CD14-positive monocyte (primary cell): ENCODE measurements at regions not wholly inside any gene's neighbourhood (a gene's known extent, or its start where the extent isn't known, plus 50 kb on each side); places are given as distances from the start of the nearest gene placed in this dataset.

ENCODE experiments used
- DNase-seq, 3 donors: peaks; one replicate each; pipeline ENCODE4 v3.0.0-alpha.2; 2011 to 2022
- H2AFZ ChIP-seq: 2 replicates; pipeline ENCODE4 v1.6.0; 2012; ENCODE audit warnings: mild to moderate bottlenecking, low read depth, low read length, inconsistent platforms; ENCODE audit not compliant: insufficient read depth, poor library complexity, severe bottlenecking
- H3K27ac ChIP-seq, 2 donors: 1 replicate in 1 of 2; 2 replicates in 1 of 2; pipeline ENCODE4 v1.5.1; 2012 to 2013; ENCODE audit warnings: low read length in 2 of 2, control low read depth in 1 of 2, inconsistent platforms in 1 of 2, low read depth in 1 of 2, mild to moderate bottlenecking in 1 of 2
- H3K27me3 ChIP-seq, 2 donors: one replicate each; pipeline versions ENCODE4 v1.6.0 to v1.6.1; 2011 to 2013; ENCODE audit warnings: low read length in 2 of 2; ENCODE audit not compliant: control insufficient read depth in 2 of 2, insufficient read depth in 2 of 2
- H3K36me3 ChIP-seq, 2 donors: replicated peaks in 1 of 2; 1 replicate in 1 of 2; 2 replicates in 1 of 2; pipeline versions ENCODE4 v1.5.1 to v1.6.1; 2012 to 2013; ENCODE audit warnings: low read length in 2 of 2, control low read depth in 1 of 2, inconsistent platforms in 1 of 2, mild to moderate bottlenecking in 1 of 2; ENCODE audit not compliant: insufficient read depth in 2 of 2, control insufficient read depth in 1 of 2
- H3K4me1 ChIP-seq, 2 donors: 1 replicate in 1 of 2; 2 replicates in 1 of 2; pipeline versions ENCODE4 v1.5.1 to v1.6.1; 2012 to 2013; ENCODE audit warnings: low read length in 2 of 2, control low read depth in 1 of 2, inconsistent platforms in 1 of 2, mild to moderate bottlenecking in 1 of 2, moderate library complexity in 1 of 2; ENCODE audit not compliant: insufficient read depth in 2 of 2, control insufficient read depth in 1 of 2
- H3K4me2 ChIP-seq: replicated peaks from 2 replicates; pipeline ENCODE3; 2012; ENCODE audit warnings: low read length, moderate library complexity, mild to moderate bottlenecking; ENCODE audit not compliant: poor library complexity, severe bottlenecking; ENCODE audit errors: extremely low read depth
- H3K4me3 ChIP-seq, 3 experiments: fragments of 200-600 bp in 1 of 3; sonication (generic) in 1 of 3; replicated peaks in 1 of 3; 1 replicate in 2 of 3; 2 replicates in 1 of 3; pipeline ENCODE4 v1.5.1; 2011 to 2013; ENCODE audit warnings: low read length in 3 of 3, mild to moderate bottlenecking in 3 of 3, control low read depth in 2 of 3, low read depth in 2 of 3, inconsistent platforms in 1 of 3, moderate library complexity in 1 of 3
- H3K79me2 ChIP-seq: 2 replicates; pipeline ENCODE4 v1.6.0; 2012; ENCODE audit warnings: mild to moderate bottlenecking, control low read depth, inconsistent platforms, low read length, moderate library complexity; ENCODE audit not compliant: insufficient read depth
- H3K9ac ChIP-seq: 2 replicates; pipeline ENCODE4 v1.6.0; 2017; ENCODE audit warnings: low read length, mild to moderate bottlenecking; ENCODE audit not compliant: insufficient read depth, poor library complexity, severe bottlenecking
- H3K9me3 ChIP-seq, 2 donors: replicated peaks in 1 of 2; 1 replicate in 1 of 2; 2 replicates in 1 of 2; pipeline versions ENCODE4 v1.5.1 to v1.6.1; 2012 to 2013; ENCODE audit warnings: low read length in 2 of 2, control low read depth in 1 of 2; ENCODE audit not compliant: control insufficient read depth in 1 of 2, insufficient read depth in 1 of 2
- H4K20me1 ChIP-seq: 2 replicates; pipeline ENCODE4 v1.6.0; 2012; ENCODE audit warnings: mild to moderate bottlenecking, low read length, control low read depth, moderate library complexity; ENCODE audit not compliant: insufficient read depth
- H3K27ac Mint-ChIP-seq, 7 donors: one replicate each; pipeline ENCODE4 v1.8.0; 2020; ENCODE audit warnings: mild to moderate bottlenecking in 7 of 7, mixed read lengths in 7 of 7, moderate library complexity in 6 of 7, inconsistent platforms in 2 of 7
- H3K27me3 Mint-ChIP-seq, 3 donors: one replicate each; pipeline ENCODE4 v1.8.0; 2021 to 2022; ENCODE audit warnings: low read depth in 3 of 3, mild to moderate bottlenecking in 3 of 3, mixed read lengths in 3 of 3, moderate library complexity in 3 of 3, inconsistent platforms in 1 of 3
- H3K36me3 Mint-ChIP-seq, 2 donors: one replicate each; pipeline ENCODE4 v1.8.0; 2020; ENCODE audit warnings: mixed read lengths in 2 of 2, inconsistent platforms in 1 of 2, mild to moderate bottlenecking in 1 of 2
- H3K4me1 Mint-ChIP-seq: one replicate; pipeline ENCODE4 v1.8.0; 2020; ENCODE audit warnings: mild to moderate bottlenecking, mixed read lengths
- H3K4me3 Mint-ChIP-seq, 2 donors: one replicate each; pipeline ENCODE4 v1.8.0; 2020; ENCODE audit warnings: mild to moderate bottlenecking in 2 of 2, mixed read lengths in 2 of 2, moderate library complexity in 1 of 2
- H3K9me3 Mint-ChIP-seq, 7 donors: one replicate each; pipeline ENCODE4 v1.8.0; 2020 to 2022; ENCODE audit warnings: mixed read lengths in 7 of 7, mild to moderate bottlenecking in 6 of 7, moderate library complexity in 6 of 7, inconsistent platforms in 2 of 7
- CTCF ChIP-seq: fragments of 200-600 bp; IDR thresholded peaks from one replicate; pipeline ENCODE4 v1.8.0; 2022; ENCODE audit warnings: antibody characterized with exemption, mild to moderate bottlenecking
- WGBS: methylation state at CpG from one replicate; pipeline ENCODE4 v1.1.5; 2013; ENCODE audit warnings: missing lambda C conversion rate; ENCODE audit not compliant: insufficient coverage; 5-methylcytosine and 5-hydroxymethylcytosine counted together
- intact Hi-C, 2 donors: fragments of 100-400 bp; cut with micrococcal nuclease; formaldehyde crosslinking; loops; one replicate each; pipeline versions ENCODE4 v1.15.0 to v1.15.1; 2023

DNA sequence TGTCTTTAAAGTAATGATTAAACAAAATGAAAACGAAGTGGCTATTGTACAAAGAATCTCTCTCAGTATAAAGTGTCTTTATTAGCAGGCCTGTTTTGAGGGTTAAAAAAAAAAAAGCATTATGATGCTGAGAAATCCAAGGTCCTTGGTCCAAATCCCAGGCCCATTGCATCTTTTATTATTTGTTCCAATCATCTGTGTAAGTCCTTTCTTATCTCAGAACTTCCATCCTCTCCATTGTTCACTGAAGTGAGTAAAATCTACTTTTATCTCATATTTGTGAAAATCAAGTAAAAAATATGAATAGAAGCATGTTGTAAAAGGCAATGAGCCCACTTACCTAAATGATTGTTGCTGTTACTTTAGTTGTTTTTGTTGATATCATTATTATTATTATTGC, 499.1 kb upstream of the JAG1 start:
- Histone ChIP-seq H3K4me1 (no peaks in the 10 kb centered on the region), H3K9me3 (no peaks in the 10 kb centered on the region), H3K27me3 (no peaks in the 10 kb centered on the region), H3K9ac (no peak overlapping the region), H3K4me2 (no peak overlapping the region), H3K27ac (no peak overlapping the region), H2AFZ (no peak overlapping the region), H3K4me3 (no peak overlapping the region), H3K36me3 (no peaks in the 10 kb centered on the region), H3K79me2 (no peaks in the 10 kb centered on the region), H4K20me1 (no peaks in the 10 kb centered on the region)
- DNase-seq = no peak
- H3K4me3 Mint-ChIP-seq = no peak overlapping the region
- no peak overlapping the region for H3K27ac Mint-ChIP-seq
- intact Hi-C loops = no loop called here
- H3K9me3 Mint-ChIP-seq = peaks cover 0 to 2% (median 0%) of the 10 kb centered on the region in 7 donors
- H3K4me1 Mint-ChIP-seq = peaks cover 8% of the 10 kb centered on the region
- no peak for TF ChIP-seq CTCF
- no peaks in the 10 kb centered on the region for H3K36me3 Mint-ChIP-seq
- H3K27me3 Mint-ChIP-seq = peaks cover 0 to 3% (median 2%) of the 10 kb centered on the region in 3 donors
- no CpG with 5 or more reads among the region's 1 CpG for WGBS

- Histone ChIP-seq H4K20me1 (no peaks in the 10 kb centered on the region), H3K9ac (no peak overlapping the region), H3K4me2 (no peak overlapping the region), H3K27me3 (no peaks in the 10 kb centered on the region), H2AFZ (no peak overlapping the region), H3K27ac (no peak overlapping the region), H3K9me3 (no peaks in the 10 kb centered on the region), H3K4me3 (no peak overlapping the region), H3K79me2 (no peaks in the 10 kb centered on the region), H3K4me1 (no peaks in the 10 kb centered on the region), H3K36me3 (no peaks in the 10 kb centered on the region)
- Mint-ChIP-seq H3K9me3 (peaks cover 0 to 2% (median 0%) of the 10 kb centered on the region in 7 donors), H3K27ac (no peak overlapping the region), H3K27me3 (peaks cover 0 to 2% (median 2%) of the 10 kb centered on the region in 3 donors), H3K4me3 (no peak overlapping the region), H3K4me1 (peaks cover 8% of the 10 kb centered on the region), H3K36me3 (no peaks in the 10 kb centered on the region)
- DNase-seq = no peak
- 94% methylated on average over 3 of the region's 4 CpGs for WGBS
- intact Hi-C loops = no loop called here
- no peak for TF ChIP-seq CTCF
These were observed 500.1 kb upstream of the JAG1 start for GRCh38 chr20:11173916-11174315.
